DND-41 (cell line): ENCODE measurements at regions not wholly inside any gene's neighbourhood (a gene's known extent, or its start where the extent isn't known, plus 50 kb on each side); places are given as distances from the start of the nearest gene placed in this dataset.
"Not testable (repeated sequence)": the region's sequence is repeated elsewhere in the genome, so short reads cannot be mapped to it uniquely, and the experiment has no call there.

Source experiments
- ATAC-seq: fragments of 200-7000 bp; cut with Tn5 transposase; 3 replicates; pipeline ENCODE4 v1.9.1; 2021; ENCODE audit warnings: low read depth; ENCODE audit not compliant: insufficient read depth
- DNase-seq: peaks from one replicate; pipeline ENCODE4 v3.0.0-alpha.2; 2020
- H2AFZ ChIP-seq: 2 replicates; pipeline ENCODE4 v1.6.0; 2012; ENCODE audit warnings: low read depth, low read length
- H3K27ac ChIP-seq: 2 replicates; pipeline ENCODE4 v1.5.1; 2012; ENCODE audit warnings: low read length, inconsistent platforms
- H3K27me3 ChIP-seq: fragments of 200-600 bp; sonication (generic); 2 replicates; pipeline ENCODE4 v1.6.0; 2012; ENCODE audit warnings: low read length, mild to moderate bottlenecking, inconsistent platforms; ENCODE audit not compliant: insufficient read depth, poor library complexity
- H3K36me3 ChIP-seq: 2 replicates; pipeline ENCODE4 v1.5.1; 2012; ENCODE audit warnings: low read length, inconsistent platforms; ENCODE audit not compliant: insufficient read depth
- H3K4me1 ChIP-seq: 2 replicates; pipeline ENCODE4 v1.5.1; 2012; ENCODE audit warnings: mild to moderate bottlenecking, low read length; ENCODE audit not compliant: insufficient read depth
- H3K4me2 ChIP-seq: 2 replicates; pipeline ENCODE4 v1.6.0; 2012; ENCODE audit warnings: mild to moderate bottlenecking, moderate library complexity, low read length, inconsistent platforms; ENCODE audit not compliant: insufficient read depth
- H3K4me3 ChIP-seq, 2 experiments: fragments of 200-600 bp in 1 of 2; shearing (Covaris generic) in 1 of 2; 2 replicates each; pipeline ENCODE4 v1.5.1; 2012 to 2016; ENCODE audit warnings: inconsistent platforms in 2 of 2, low read length in 2 of 2, mild to moderate bottlenecking in 2 of 2, low read depth in 1 of 2, moderate library complexity in 1 of 2
- H3K79me2 ChIP-seq: 2 replicates; pipeline ENCODE4 v1.6.0; 2012; ENCODE audit warnings: low read length, inconsistent platforms; ENCODE audit not compliant: insufficient read depth
- H3K9ac ChIP-seq: 2 replicates; pipeline ENCODE4 v1.6.0; 2012; ENCODE audit warnings: low read depth, mild to moderate bottlenecking, inconsistent platforms, low read length, moderate library complexity
- H3K9me3 ChIP-seq: 2 replicates; pipeline ENCODE4 v1.5.1; 2012; ENCODE audit warnings: low read length, moderate library complexity, mild to moderate bottlenecking, inconsistent platforms; ENCODE audit not compliant: insufficient read depth, severe bottlenecking
- H4K20me1 ChIP-seq: 2 replicates; pipeline ENCODE4 v1.6.0; 2012; ENCODE audit warnings: low read length; ENCODE audit not compliant: insufficient read depth
- EZH2 ChIP-seq: IDR thresholded peaks from 3 replicates; pipeline ENCODE4 v1.6.1; 2012; ENCODE audit warnings: borderline replicate concordance, low read depth, mild to moderate bottlenecking, moderate library complexity, low read length, inconsistent platforms; ENCODE audit not compliant: severe bottlenecking
- TF ChIP-seq, protein P1 (sequence below): IDR thresholded peaks from 2 replicates; pipeline ENCODE4 v1.5.1; 2012; ENCODE audit warnings: borderline replicate concordance, low read length, moderate library complexity, mild to moderate bottlenecking; ENCODE audit not compliant: poor library complexity, severe bottlenecking; ENCODE audit errors: extremely low read depth

GRCh38 chr12:9340422-9341259 is 132.4 kb upstream of the PZP start:
- TF ChIP-seq, protein P1, sequence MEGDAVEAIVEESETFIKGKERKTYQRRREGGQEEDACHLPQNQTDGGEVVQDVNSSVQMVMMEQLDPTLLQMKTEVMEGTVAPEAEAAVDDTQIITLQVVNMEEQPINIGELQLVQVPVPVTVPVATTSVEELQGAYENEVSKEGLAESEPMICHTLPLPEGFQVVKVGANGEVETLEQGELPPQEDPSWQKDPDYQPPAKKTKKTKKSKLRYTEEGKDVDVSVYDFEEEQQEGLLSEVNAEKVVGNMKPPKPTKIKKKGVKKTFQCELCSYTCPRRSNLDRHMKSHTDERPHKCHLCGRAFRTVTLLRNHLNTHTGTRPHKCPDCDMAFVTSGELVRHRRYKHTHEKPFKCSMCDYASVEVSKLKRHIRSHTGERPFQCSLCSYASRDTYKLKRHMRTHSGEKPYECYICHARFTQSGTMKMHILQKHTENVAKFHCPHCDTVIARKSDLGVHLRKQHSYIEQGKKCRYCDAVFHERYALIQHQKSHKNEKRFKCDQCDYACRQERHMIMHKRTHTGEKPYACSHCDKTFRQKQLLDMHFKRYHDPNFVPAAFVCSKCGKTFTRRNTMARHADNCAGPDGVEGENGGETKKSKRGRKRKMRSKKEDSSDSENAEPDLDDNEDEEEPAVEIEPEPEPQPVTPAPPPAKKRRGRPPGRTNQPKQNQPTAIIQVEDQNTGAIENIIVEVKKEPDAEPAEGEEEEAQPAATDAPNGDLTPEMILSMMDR: no peak
- TF ChIP-seq EZH2: no peak
- no peak overlapping the region for H3K4me3 ChIP-seq
- no peak overlapping the region for H3K9ac ChIP-seq
- no peaks in the 10 kb centered on the region for H3K27me3 ChIP-seq
- H3K4me1 ChIP-seq: 0 out of 2 replicates have a peak, but pooled peaks cover 6% of the 10 kb centered on the region
- H4K20me1 ChIP-seq: no peaks in the 10 kb centered on the region
- ATAC-seq: no peak
- no peaks in the 10 kb centered on the region for H3K36me3 ChIP-seq
- H3K9me3 ChIP-seq: no peaks in the 10 kb centered on the region
- no peak for DNase-seq
- H3K4me2 ChIP-seq: no peak overlapping the region
- no peak overlapping the region for H3K27ac ChIP-seq
- H2AFZ ChIP-seq: no peak overlapping the region
- H3K79me2 ChIP-seq: no peaks in the 10 kb centered on the region

GRCh38 chr12:9337656-9338055 is 129.5 kb upstream of the PZP start:
- Histone ChIP-seq H2AFZ (no peak overlapping the region), H3K36me3 (no peaks in the 10 kb centered on the region), H3K27ac (no peak overlapping the region), H4K20me1 (no peaks in the 10 kb centered on the region), H3K27me3 (no peaks in the 10 kb centered on the region), H3K4me3 (no peak overlapping the region), H3K4me1 (no peaks in the 10 kb centered on the region), H3K9me3 (no peaks in the 10 kb centered on the region), H3K9ac (no peak overlapping the region), H3K4me2 (no peak overlapping the region), H3K79me2 (no peaks in the 10 kb centered on the region)
- ATAC-seq (no peak), DNase-seq (no peak)
- TF ChIP-seq, protein P1: no peak
- no peak for TF ChIP-seq EZH2

DNA sequence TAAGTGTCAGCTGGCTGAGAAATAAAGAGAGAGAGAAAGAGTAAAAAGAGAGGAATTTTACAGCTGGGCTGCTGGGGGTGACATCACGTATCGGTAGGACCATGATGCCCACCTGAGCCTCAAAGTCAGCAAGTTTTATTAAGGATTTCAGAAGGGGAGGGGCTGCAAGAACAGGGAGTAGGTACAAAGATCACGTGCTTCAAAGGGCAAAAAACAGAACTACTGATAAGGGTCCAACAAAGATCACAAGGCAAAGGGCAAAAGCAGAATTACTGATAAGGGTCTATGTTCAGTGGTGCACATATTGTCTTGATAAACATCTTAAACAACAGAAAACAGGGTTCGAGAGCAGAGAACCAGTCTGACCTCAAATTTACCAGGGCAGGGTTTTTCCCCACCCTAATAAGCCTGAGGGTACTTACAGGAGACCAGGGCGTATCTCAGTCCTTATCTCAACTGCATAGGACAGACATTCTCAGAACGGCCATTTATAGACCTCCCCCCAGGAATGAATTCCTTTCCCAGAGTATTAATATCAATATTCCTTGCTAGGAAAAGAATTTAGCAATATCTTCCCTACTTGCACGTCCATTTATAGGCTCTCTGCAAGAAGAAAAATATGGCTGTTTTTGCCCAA is 128.3 kb upstream of the PZP start:
- not testable (repeated sequence) for H4K20me1 ChIP-seq, H3K4me1 ChIP-seq, H3K79me2 ChIP-seq, H3K9me3 ChIP-seq, H3K27ac ChIP-seq, H3K27me3 ChIP-seq, H3K4me3 ChIP-seq, H3K9ac ChIP-seq, H2AFZ ChIP-seq, H3K4me2 ChIP-seq, DNase-seq, H3K36me3 ChIP-seq, ATAC-seq

GRCh38 chr12:9335867-9336266 is 127.7 kb upstream of the PZP start:
- H3K9ac ChIP-seq: no peak overlapping the region
- H3K36me3 ChIP-seq: no peaks in the 10 kb centered on the region
- no peaks in the 10 kb centered on the region for H3K9me3 ChIP-seq
- H3K4me2 ChIP-seq: no peak overlapping the region
- no peaks in the 10 kb centered on the region for H3K27me3 ChIP-seq
- DNase-seq: no peak
- H2AFZ ChIP-seq: no peak overlapping the region
- no peak overlapping the region for H3K27ac ChIP-seq
- H4K20me1 ChIP-seq: no peaks in the 10 kb centered on the region
- H3K79me2 ChIP-seq: no peaks in the 10 kb centered on the region
- TF ChIP-seq, protein P1: no peak
- TF ChIP-seq EZH2: no peak
- no peak overlapping the region for H3K4me3 ChIP-seq
- H3K4me1 ChIP-seq: no peaks in the 10 kb centered on the region
- no peak for ATAC-seq
